Kidney tubule cell (primary cell): ENCODE measurements at regions not wholly inside any gene's neighbourhood (a gene's known extent, or its start where the extent isn't known, plus 50 kb on each side); places are given as distances from the start of the nearest gene placed in this dataset.

ENCODE experiments used
- DNase-seq: peaks from one replicate; pipeline ENCODE4 v3.0.0-alpha.2; 2018; ENCODE audit warnings: low spot score

DNA sequence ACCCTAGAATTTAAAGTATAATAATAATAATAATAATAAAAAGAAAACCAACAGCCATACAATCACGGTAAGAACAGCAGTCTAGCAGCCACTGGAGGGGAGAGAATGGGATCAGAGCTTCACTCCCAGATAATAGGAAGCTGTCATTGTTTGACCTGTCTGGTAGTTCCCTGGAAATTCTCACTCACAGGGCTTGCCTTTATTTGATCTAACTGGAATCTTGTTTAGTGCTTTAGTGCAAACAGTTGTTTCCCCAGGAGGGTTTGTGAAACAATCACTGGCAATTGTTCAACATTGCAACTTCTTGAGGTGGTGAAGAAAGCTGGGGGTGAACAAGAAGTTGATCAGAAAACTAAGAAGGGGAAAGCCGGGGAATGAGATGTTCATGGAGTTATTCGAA lies 68.7 kb upstream of the PTCSC3 start:
- no peak for DNase-seq

DNA sequence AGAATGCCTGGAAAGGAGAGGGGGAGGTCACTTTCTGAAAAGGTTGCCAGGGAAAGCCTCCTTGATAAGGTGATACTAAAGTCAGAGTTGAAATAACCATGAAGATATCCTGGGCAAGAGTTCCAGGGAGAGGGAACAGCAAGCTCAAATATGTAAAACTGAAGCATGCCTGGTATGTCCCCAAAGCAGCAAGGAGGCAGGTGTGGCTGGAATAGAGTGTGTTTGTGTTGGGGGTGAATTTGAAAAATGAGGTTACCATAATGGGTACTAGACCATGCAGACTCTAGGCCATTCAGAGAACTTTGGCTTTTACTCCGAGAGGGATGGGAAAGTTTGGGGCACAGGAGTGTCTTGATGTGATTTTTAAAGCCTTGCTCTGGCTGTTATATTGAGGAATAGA lies 66.7 kb upstream of the PTCSC3 start:
- DNase-seq, result no peak

GRCh38 chr14:36241183-36241582 lies 64.7 kb upstream of the PTCSC3 start:
- no peak for DNase-seq

DNA sequence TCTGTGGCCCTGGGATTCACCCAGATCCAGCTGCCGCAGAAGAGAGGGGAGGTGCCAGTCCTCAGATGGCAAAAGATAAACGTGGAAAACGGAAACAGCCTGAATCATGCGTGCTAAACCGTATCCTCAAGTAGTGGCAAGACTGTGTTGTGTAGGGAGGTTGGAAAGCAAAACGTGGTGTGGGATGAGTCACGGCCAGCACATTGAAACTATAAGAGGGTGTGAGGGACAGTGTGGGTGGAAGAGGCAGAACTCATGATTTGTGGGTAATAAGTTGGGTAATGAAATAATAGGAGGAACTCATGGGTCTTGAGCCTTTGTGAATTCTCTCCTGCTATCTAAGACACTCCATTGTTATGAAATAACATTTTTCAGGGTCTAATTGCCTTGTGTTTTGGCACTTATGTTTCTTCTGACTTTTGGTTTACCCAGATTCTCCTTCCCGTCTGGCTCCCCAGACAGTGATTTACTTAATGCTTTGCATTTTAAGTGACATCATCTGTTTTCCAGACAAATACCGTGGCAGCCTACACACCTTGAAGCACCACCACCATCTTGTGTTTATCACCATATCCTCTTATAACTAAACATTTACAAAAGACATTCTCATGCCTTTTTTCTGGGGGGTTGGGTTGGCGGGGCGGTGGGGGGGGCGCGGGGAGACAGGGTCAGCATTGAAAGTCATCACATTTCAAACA lies 62.3 kb upstream of the PTCSC3 start:
- DNase-seq, result peak; percentile 12

- DNase-seq, result no peak
Measured at GRCh38 chr14:36233217-36233616, 56.7 kb upstream of the PTCSC3 start.

- no peak for DNase-seq
Measured at GRCh38 chr14:36229262-36229661, 52.7 kb upstream of the PTCSC3 start.

- peak; percentile 41 for DNase-seq
Measured at GRCh38 chr14:36227802-36228201, 51.3 kb upstream of the PTCSC3 start.

GRCh38 chr14:36227344-36227743 lies 50.8 kb upstream of the PTCSC3 start:
- no peak for DNase-seq
